ENCODE measurements at regions not wholly inside any gene's neighbourhood (a gene's known extent, or its start where the extent isn't known, plus 50 kb on each side); places are given as distances from the start of the nearest gene placed in this dataset.
"Not testable (repeated sequence)": the region's sequence is repeated elsewhere in the genome, so short reads cannot be mapped to it uniquely, and the experiment has no call there.

DNA sequence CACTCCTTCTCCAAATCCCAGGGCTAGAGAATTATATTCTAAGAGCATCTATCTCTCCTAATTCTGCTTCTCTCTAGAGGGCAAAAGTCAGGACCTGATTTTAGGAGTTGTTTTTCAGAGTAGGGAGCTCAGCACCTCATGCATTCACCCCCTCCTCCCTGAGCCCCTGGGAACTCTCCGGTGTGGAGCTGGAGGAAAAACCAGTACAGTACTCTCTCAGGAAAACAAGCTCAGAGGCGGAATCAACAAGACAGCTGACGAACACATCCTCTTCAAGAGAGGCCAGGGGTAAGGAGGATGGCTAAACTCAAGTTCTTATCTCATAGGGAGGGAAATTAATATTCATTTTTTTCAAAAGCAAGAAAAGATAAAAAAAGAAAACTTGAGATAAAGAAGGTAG lies 120.1 kb upstream of the CDYL start:
- DNase-seq (ENCODE audit: low spot score) = no peak

GRCh38 chr6:4655196-4656025 lies 120.8 kb upstream of the CDYL start:
- no peak for DNase-seq (ENCODE audit: low spot score)

GRCh38 chr6:4653141-4653540 lies 123.1 kb upstream of the CDYL start:
- DNase-seq (ENCODE audit: low spot score) = no peak

DNA sequence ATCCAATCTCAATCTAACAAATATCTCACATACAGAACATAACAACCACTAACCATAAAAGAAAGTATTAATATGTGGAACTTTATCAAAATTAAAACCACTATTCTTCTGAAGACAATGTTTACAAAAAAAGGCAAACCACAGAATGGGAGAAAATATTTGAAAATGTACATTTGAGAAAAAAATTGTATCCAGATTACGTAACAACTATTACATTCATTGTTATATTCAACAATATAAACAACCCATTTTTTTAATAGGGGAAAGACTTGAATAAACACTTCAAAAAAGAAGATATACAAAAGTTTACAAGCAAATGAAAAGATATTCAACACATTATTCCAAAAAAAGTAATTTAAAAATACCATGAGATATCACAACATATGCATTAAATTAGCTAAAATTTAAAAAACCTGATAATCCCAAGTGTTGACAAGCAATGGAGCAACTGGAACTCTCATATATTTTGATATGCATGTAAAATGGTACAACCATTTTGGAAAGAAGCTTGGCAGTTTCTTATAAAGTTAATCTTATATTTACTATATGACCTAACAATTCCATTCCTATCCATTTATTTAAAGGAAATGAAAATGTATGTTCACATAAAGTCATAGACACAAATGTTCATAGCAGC lies 124.3 kb upstream of the CDYL start:
- DNase-seq (ENCODE audit: low spot score) = no peak

- no peak for DNase-seq (ENCODE audit: low spot score)
Measured at GRCh38 chr6:4649728-4650127, 126.5 kb upstream of the CDYL start.

- peak; percentile 75 for DNase-seq (ENCODE audit: low spot score)
Measured at GRCh38 chr6:4647414-4648365, 128.5 kb upstream of the CDYL start.

GRCh38 chr6:4645713-4646360 lies 130.4 kb upstream of the CDYL start:
- DNase-seq (ENCODE audit: low spot score) = no peak

DNA sequence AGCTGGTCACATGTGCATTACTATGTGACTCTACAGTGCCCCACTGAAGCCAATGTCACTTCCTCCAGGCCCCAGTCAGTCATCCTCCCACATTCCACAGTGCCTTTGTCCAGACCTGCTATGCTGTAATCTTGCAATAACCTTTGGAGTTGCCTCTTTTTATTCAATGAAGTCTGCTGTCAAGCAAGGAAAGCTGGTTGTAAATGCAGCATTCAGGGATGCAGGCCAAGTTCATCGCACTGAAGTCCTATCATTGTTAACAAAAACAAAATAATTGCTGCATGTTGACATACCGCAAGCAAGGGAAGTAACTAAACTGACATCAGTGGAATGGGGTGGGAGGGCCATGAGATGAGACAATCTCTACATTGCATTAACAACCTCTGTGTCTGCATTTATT lies 131.2 kb upstream of the CDYL start:
- no peak for DNase-seq (ENCODE audit: low spot score)

DNA sequence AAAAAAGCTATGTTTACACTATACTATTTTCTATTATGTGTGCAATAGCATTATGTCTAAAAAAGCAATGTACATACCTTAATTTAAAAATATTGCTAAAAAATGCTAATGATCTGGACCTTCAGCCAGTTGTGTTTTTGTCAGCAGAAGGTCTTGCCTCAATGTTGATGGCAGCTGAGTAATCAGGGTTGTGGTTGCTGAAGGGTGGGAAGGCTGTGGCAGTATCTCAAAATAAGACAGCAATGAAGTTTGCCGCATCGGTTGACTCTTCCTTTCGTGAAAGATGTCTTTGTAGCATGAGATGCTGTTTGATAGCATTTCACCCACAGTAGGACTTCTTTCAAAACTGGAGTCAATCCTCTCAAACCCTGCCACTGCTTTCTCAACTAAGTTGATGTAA lies 134.7 kb upstream of the CDYL start:
- DNase-seq (ENCODE audit: low spot score) = no peak

DNA sequence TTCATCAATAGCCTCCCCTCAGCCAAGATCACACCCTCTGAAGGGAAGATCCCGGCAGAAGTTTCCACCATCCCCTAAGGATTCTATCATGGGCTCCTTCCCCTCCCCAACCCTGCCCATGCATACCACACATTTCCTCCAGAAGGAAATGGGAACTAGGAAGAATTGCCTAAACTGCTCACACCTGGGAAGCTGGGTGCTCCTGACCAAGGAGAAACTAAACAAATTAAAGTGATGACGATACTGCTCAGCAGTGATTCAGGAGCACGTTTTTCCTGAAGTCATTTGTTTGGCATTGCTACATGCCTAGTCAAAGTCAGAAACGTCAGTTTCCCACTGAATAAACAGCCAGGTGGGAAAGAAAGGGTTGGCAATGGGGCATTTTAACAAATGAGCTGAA lies 136.1 kb upstream of the CDYL start:
- no peak for DNase-seq (ENCODE audit: low spot score)

- no peak for DNase-seq (ENCODE audit: low spot score)
Measured at GRCh38 chr6:4638641-4639040, 137.6 kb upstream of the CDYL start.

DNA sequence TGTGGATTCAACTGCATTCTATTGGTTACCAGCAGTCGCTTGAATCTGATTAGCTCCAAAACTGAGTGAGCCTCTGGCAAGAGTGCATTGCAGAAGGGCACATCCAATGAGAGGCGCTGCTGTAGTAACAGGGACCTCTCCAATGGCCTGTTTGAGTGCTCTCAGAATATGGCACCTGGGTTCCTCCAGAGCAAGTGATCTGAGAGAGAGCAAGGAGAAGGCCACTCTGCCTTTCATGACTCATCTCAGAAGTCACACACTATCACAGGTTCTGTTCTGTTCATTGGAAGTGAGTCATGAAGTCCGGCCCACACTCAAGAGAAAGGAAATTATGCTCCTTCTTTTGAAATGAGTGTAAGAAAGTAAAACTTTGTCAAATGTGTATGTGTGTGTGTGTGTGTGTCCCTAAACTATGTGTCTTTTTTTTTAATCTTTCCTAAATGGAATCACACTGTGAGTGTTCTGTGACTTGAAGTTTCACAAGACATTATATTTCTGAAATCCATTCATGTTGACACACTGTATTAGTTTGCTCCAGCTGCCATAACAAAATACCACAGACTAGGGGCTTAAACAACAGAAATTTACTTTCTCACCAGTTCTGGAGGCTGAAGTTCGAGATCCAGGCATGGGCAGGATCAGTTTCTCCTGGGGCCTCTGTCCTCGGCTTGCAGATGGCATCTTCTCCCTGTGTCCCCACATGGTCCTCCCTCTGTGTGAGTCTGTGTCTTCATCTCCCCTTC lies 138.3 kb upstream of the CDYL start:
- DNase-seq (ENCODE audit: low spot score) = no peak

GRCh38 chr6:4636881-4637224 lies 139.4 kb upstream of the CDYL start:
- no peak for DNase-seq (ENCODE audit: low spot score)

DNA sequence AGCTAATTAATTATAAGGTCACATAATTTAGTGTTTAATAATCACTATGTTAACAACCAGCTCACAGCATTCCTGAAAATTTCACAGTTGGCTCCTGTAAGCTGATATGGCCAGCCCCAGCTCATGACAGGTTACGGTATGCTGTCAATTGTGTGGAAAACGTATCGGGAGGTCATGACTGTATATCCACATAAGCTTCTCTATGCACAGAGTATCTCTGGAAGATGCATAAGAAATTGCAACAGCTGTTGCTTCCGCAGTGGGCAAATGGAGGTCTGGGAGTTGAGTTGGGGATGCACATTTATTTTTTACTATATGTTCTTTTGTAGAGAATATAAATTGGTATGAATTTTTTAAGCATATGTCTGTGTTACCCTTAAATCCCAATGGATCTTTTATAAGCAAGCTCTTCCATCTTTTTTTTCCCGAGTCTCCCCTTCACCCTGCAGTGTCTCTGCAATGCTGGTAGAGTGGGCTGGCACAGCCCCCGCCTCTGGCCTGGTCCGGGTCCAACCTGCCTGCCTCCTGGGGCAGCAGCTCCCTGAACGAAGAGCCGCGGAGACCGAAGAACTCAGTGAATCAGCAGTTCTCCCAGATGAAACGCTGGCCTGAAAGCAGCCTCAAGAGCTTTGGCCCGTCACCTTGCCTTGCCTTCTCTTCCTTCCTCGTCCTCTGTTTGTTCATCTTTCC lies 139.9 kb upstream of the CDYL start:
- DNase-seq (ENCODE audit: low spot score) = no peak

- DNase-seq (ENCODE audit: low spot score) = no peak
Measured at GRCh38 chr6:4635666-4636065, 140.5 kb upstream of the CDYL start.

DNA sequence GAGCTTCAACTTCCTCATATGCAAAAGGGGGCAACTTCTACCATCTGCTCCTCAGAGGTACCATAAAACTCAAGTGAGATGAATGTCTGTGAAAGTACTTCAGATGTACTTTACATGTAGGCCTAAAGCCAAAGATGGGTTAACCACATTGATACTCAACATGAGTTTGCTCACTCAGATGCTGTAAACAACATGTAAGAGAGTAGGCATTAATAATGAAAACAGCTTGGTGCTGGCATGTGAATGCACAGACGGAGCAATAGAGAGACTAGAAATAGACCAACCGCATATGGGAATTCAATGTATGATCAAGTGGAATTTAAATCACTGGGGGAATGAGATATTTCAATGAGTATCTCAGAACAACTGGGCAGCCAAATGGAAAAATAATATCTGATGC lies 143.8 kb upstream of the CDYL start:
- no peak for DNase-seq (ENCODE audit: low spot score)

DNA sequence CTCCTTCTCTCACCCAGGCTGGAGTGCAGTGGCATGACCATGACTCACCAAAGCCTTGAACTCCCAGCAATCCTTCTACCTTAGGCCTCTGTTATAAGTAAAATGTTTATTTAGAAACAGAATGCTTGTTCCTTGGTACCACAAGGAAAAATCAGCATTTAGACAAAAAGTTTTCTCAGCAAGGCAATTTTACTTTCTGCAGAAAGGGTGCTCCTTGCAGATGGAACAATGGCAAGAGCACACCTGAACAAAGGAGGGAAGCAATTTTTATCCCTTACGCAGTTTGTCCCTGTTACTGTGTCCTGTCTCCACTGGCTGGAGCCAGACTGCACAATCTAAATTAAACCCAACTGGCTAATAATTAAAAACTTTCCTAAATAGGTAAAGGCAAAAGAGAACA lies 146.4 kb upstream of the CDYL start:
- not testable (repeated sequence) for DNase-seq (ENCODE audit: low spot score)

DNA sequence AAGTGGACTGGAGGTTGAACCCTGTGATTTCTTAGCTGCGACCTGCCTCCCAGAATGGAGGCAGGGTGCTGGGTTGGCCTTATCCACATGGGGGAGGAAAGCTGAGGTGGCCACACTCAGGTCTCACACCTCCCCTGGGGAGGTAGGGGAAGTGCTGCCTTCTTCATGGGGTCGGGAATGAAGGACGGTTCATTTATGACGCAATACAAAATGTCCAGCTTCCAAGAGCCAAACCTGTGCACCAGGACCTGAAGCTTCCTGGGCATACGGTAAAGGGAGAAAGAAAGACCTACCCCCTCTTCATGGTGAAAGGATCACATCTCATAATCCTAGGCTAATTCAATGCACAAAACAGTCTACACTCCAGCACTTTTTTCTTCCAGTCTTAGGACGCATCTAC lies 150.6 kb upstream of the CDYL start:
- DNase-seq (ENCODE audit: low spot score) = no peak

GRCh38 chr6:4624726-4625125 lies 151.5 kb upstream of the CDYL start:
- no peak for DNase-seq (ENCODE audit: low spot score)

DNA sequence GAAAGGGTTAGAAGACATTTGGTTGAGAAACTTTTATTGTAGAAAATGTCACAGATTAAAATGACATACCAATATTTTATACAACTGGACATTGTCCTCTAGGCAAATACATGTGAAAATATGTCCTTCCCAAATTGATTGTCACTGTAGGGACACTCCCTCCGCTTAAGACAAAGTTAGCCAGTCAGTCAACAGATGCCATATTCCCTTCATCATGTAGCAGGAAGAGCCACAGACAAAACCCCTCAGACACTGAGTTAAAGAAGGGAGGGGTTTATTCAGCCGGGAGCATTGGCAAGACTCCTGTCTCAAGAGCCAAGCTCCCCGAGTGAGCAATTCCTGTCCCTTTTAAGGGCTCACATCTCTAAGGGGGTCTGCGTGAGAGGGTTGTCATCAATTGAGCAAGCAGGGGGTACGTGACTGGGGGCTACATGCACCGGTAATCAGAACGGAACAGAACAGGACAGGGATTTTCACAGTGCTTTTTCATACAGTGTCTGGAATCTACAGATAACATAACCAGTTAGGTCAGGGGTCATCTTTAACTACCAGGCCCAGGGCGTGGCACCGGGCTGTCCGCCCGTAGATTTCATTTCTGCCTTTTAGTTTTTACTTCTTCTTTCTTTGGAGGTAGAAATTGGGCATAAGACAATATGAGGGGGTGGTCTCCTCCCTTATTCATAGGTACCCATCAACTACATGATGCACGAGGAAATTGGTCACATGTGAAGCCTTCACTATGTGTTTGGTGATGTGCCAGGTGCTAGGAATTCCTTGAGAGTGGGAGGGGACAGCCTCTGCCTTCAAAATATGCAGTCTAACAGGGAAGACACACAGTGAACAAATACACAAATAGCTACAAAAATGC lies 155.7 kb upstream of the CDYL start:
- no peak for DNase-seq (ENCODE audit: low spot score)

Data from mucosa of gallbladder (tissue), 1 donor.